Body of pancreas (tissue), 4 donors: ENCODE measurements at regions not wholly inside any gene's neighbourhood (a gene's known extent, or its start where the extent isn't known, plus 50 kb on each side); places are given as distances from the start of the nearest gene placed in this dataset.

Source experiments
- CTCF ChIP-seq, 7 experiments: fragments of 450-650 bp in 4 of 7; fragments of 200-600 bp in 3 of 7; sonication (generic) in 3 of 7; IDR thresholded peaks; one replicate each; pipeline ENCODE4 v1.5.1; 2016 to 2019; ENCODE audit warnings: antibody characterized with exemption in 7 of 7
- POLR2A ChIP-seq, 3 donors: fragments of 450-650 bp; IDR thresholded peaks; one replicate each; pipeline ENCODE4 v1.6.1; 2016; ENCODE audit warnings: antibody characterized with exemption in 3 of 3, mild to moderate bottlenecking in 2 of 3

- TF ChIP-seq CTCF (IDR thresholded peaks at IDR 0.05) (no peak), POLR2A (IDR thresholded peaks at IDR 0.05) (no peak)
These were observed 1954.8 kb downstream of the ARAP2 start for GRCh38 chr4:34289489-34289888.
